HUES6 (cell line): ENCODE measurements at regions not wholly inside any gene's neighbourhood (a gene's known extent, or its start where the extent isn't known, plus 50 kb on each side); places are given as distances from the start of the nearest gene placed in this dataset.

Source experiments
- H3K27ac ChIP-seq: 2 replicates; pipeline ENCODE4 v1.7.0; 2013; ENCODE audit warnings: low read depth, mild to moderate bottlenecking, low read length, inconsistent platforms
- H3K27me3 ChIP-seq: 2 replicates; pipeline ENCODE4 v1.6.1; 2013; ENCODE audit warnings: low read length; ENCODE audit not compliant: control insufficient read depth, insufficient read depth
- H3K36me3 ChIP-seq: 2 replicates; pipeline ENCODE4 v1.6.1; 2013; ENCODE audit warnings: low read length; ENCODE audit not compliant: control insufficient read depth, insufficient read depth
- H3K4me1 ChIP-seq: 2 replicates; pipeline ENCODE4 v1.6.1; 2013; ENCODE audit warnings: low read length; ENCODE audit not compliant: control insufficient read depth, insufficient read depth
- H3K4me3 ChIP-seq: 2 replicates; pipeline ENCODE4 v1.5.1; 2013; ENCODE audit warnings: low read depth, low read length
- H3K9ac ChIP-seq: one replicate; pipeline ENCODE4 v1.6.1; 2013; ENCODE audit warnings: mild to moderate bottlenecking, low read length
- H3K9me3 ChIP-seq: 2 replicates; pipeline ENCODE4 v1.6.1; 2013; ENCODE audit warnings: low read depth, low read length; ENCODE audit not compliant: control insufficient read depth, insufficient read depth

DNA sequence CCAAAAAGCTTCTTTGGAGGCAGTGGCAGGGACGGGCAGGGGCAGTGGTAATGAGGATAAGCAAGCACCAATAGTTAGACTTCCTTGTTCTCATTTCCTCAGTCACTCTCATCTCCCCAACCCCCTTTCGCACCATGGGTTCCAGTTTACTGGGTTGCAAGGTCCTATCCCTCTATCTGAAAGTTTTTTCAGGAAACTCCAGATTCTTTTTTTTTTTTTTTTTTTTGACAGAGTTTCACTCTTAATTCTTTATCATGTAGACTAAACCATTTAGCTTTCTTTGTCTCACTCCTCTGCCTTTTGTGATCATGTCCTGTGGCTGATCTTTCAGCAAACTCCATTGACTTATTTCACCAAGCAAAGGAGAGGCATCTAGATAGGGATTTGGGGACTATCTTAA, 51.4 kb upstream of the GMDS start:
- no peak overlapping the region for H3K9ac ChIP-seq
- H3K4me1 ChIP-seq = peaks cover 15% of the 10 kb centered on the region; the same call in 1 of the 2 replicates
- H3K36me3 ChIP-seq = no peaks in the 10 kb centered on the region
- H3K9me3 ChIP-seq = peaks cover 3% of the 10 kb centered on the region; the same call in 1 of the 2 replicates
- peak overlapping the region; percentile 6; the same call in 1 of the 2 replicates for H3K4me3 ChIP-seq
- no peaks in the 10 kb centered on the region for H3K27me3 ChIP-seq
- H3K27ac ChIP-seq = peak overlapping the region; percentile 11; the same call in 1 of the 2 replicates
